ENCODE measurements at regions not wholly inside any gene's neighbourhood (a gene's known extent, or its start where the extent isn't known, plus 50 kb on each side); places are given as distances from the start of the nearest gene placed in this dataset.

- no peak for TF ChIP-seq SIN3A (IDR thresholded peaks at IDR 0.05; ENCODE audit: borderline replicate concordance, insufficient read depth, low read length)
- TF ChIP-seq TAF1 (IDR thresholded peaks at IDR 0.05; ENCODE audit: borderline replicate concordance, insufficient read depth, low read length), result no peak
- no peak for TF ChIP-seq FOXP2 (optimal IDR thresholded peaks at IDR 0.05; ENCODE audit: borderline replicate concordance, extremely low read depth, extremely low read length, insufficient read depth)
- TF ChIP-seq REST (IDR thresholded peaks at IDR 0.05; ENCODE audit: insufficient read depth in 1 of 2, low read depth in 2 of 2, low read length in 2 of 2), result no peak
- no peak for TF ChIP-seq POLR2AphosphoS5 (IDR thresholded peaks at IDR 0.05; ENCODE audit: low read depth, low read length)
These were observed 426.2 kb downstream of the CDH11 start for GRCh38 chr16:64695684-64696083.

- TF ChIP-seq POLR2AphosphoS5 (IDR thresholded peaks at IDR 0.05; ENCODE audit: low read depth, low read length) (no peak), FOXP2 (optimal IDR thresholded peaks at IDR 0.05; ENCODE audit: borderline replicate concordance, extremely low read depth, extremely low read length, insufficient read depth) (no peak), REST (IDR thresholded peaks at IDR 0.05; ENCODE audit: insufficient read depth in 1 of 2, low read depth in 2 of 2, low read length in 2 of 2) (no peak), TAF1 (IDR thresholded peaks at IDR 0.05; ENCODE audit: borderline replicate concordance, insufficient read depth, low read length) (no peak), SIN3A (IDR thresholded peaks at IDR 0.05; ENCODE audit: borderline replicate concordance, insufficient read depth, low read length) (no peak)
These were observed 427.9 kb downstream of the CDH11 start for GRCh38 chr16:64693946-64694345.

GRCh38 chr16:64687786-64688185, 434.1 kb downstream of the CDH11 start:
- TF ChIP-seq POLR2AphosphoS5 (IDR thresholded peaks at IDR 0.05; ENCODE audit: low read depth, low read length) (no peak), SIN3A (IDR thresholded peaks at IDR 0.05; ENCODE audit: borderline replicate concordance, insufficient read depth, low read length) (no peak), FOXP2 (optimal IDR thresholded peaks at IDR 0.05; ENCODE audit: borderline replicate concordance, extremely low read depth, extremely low read length, insufficient read depth) (no peak), REST (IDR thresholded peaks at IDR 0.05; ENCODE audit: insufficient read depth in 1 of 2, low read depth in 2 of 2, low read length in 2 of 2) (no peak), TAF1 (IDR thresholded peaks at IDR 0.05; ENCODE audit: borderline replicate concordance, insufficient read depth, low read length) (no peak)

GRCh38 chr16:64687123-64687522, 434.7 kb downstream of the CDH11 start:
- TF ChIP-seq POLR2AphosphoS5 (IDR thresholded peaks at IDR 0.05; ENCODE audit: low read depth, low read length), result no peak
- TF ChIP-seq SIN3A (IDR thresholded peaks at IDR 0.05; ENCODE audit: borderline replicate concordance, insufficient read depth, low read length), result no peak
- no peak for TF ChIP-seq TAF1 (IDR thresholded peaks at IDR 0.05; ENCODE audit: borderline replicate concordance, insufficient read depth, low read length)
- TF ChIP-seq FOXP2 (optimal IDR thresholded peaks at IDR 0.05; ENCODE audit: borderline replicate concordance, extremely low read depth, extremely low read length, insufficient read depth), result no peak
- no peak for TF ChIP-seq REST (IDR thresholded peaks at IDR 0.05; ENCODE audit: insufficient read depth in 1 of 2, low read depth in 2 of 2, low read length in 2 of 2)

Measured in PFSK-1 (cell line).